ENCODE measurements at regions not wholly inside any gene's neighbourhood (a gene's known extent, or its start where the extent isn't known, plus 50 kb on each side); places are given as distances from the start of the nearest gene placed in this dataset.
A peak's percentile ranks its signal among the peaks of the same experiment; 100 is the strongest.

- no peak for TF ChIP-seq CTCF (IDR thresholded peaks at IDR 0.05; ENCODE audit: low read depth, low read length, missing control alignments)
- in situ Hi-C loops (cut with HindIII; ENCODE audit: low sequenced_read_pairs): no loop called here
- DNase-seq (ENCODE audit: low read depth): peak; percentile 88
- H3K4me3 ChIP-seq (ENCODE audit: low read depth, low read length): no peak overlapping the region
These were observed 93.0 kb upstream of the DAB2 start for GRCh38 chr5:39517800-39518199.

- in situ Hi-C loops (cut with HindIII; ENCODE audit: low sequenced_read_pairs): no loop called here
- H3K4me3 ChIP-seq (ENCODE audit: low read depth, low read length): no peak overlapping the region
- TF ChIP-seq CTCF (IDR thresholded peaks at IDR 0.05; ENCODE audit: low read depth, low read length, missing control alignments): no peak
- no peak for DNase-seq (ENCODE audit: low read depth)
These were observed 91.1 kb upstream of the DAB2 start for GRCh38 chr5:39515881-39516280.

- no peak overlapping the region for H3K4me3 ChIP-seq (ENCODE audit: low read depth, low read length)
- TF ChIP-seq CTCF (IDR thresholded peaks at IDR 0.05; ENCODE audit: low read depth, low read length, missing control alignments): no peak
- in situ Hi-C loops (cut with HindIII; ENCODE audit: low sequenced_read_pairs): no loop called here
- no peak for DNase-seq (ENCODE audit: low read depth)
These were observed 88.5 kb upstream of the DAB2 start for GRCh38 chr5:39513236-39513635.

- TF ChIP-seq CTCF (IDR thresholded peaks at IDR 0.05; ENCODE audit: low read depth, low read length, missing control alignments): no peak
- H3K4me3 ChIP-seq (ENCODE audit: low read depth, low read length): no peak overlapping the region
- no peak for DNase-seq (ENCODE audit: low read depth)
- in situ Hi-C loops (cut with HindIII; ENCODE audit: low sequenced_read_pairs): no loop called here
These were observed 81.4 kb upstream of the DAB2 start for GRCh38 chr5:39506211-39506610.

- in situ Hi-C loops (cut with HindIII; ENCODE audit: low sequenced_read_pairs): no loop called here
- H3K4me3 ChIP-seq (ENCODE audit: low read depth, low read length): no peak overlapping the region
- DNase-seq (ENCODE audit: low read depth): no peak
- no peak for TF ChIP-seq CTCF (IDR thresholded peaks at IDR 0.05; ENCODE audit: low read depth, low read length, missing control alignments)
These were observed 81.0 kb upstream of the DAB2 start for GRCh38 chr5:39505791-39506190.

GRCh38 chr5:39505363-39505762 is 80.6 kb upstream of the DAB2 start:
- no peak overlapping the region for H3K4me3 ChIP-seq (ENCODE audit: low read depth, low read length)
- in situ Hi-C loops (cut with HindIII; ENCODE audit: low sequenced_read_pairs): no loop called here
- TF ChIP-seq CTCF (IDR thresholded peaks at IDR 0.05; ENCODE audit: low read depth, low read length, missing control alignments): no peak
- no peak for DNase-seq (ENCODE audit: low read depth)

- in situ Hi-C loops (cut with HindIII; ENCODE audit: low sequenced_read_pairs): no loop called here
- TF ChIP-seq CTCF (IDR thresholded peaks at IDR 0.05; ENCODE audit: low read depth, low read length, missing control alignments): no peak
- no peak for DNase-seq (ENCODE audit: low read depth)
These were observed 78.4 kb upstream of the DAB2 start for GRCh38 chr5:39503155-39503554.

More at GRCh38 chr5:39503155-39503554, 78.4 kb upstream of the DAB2 start:
- no peak overlapping the region for H3K4me3 ChIP-seq (ENCODE audit: low read depth, low read length)

Data from astrocyte of the cerebellum (primary cell).